Caco-2 (cell line): ENCODE measurements at regions not wholly inside any gene's neighbourhood (a gene's known extent, or its start where the extent isn't known, plus 50 kb on each side); places are given as distances from the start of the nearest gene placed in this dataset.

Experiments used
- BruUV-seq: library from RNA; stranded (reverse); fragments of 400-500 nt; replicated peaks from 2 replicates; lab custom pipeline; 2021; lab: Mats Ljungman, UMichigan
- CTCF ChIA-PET: fragments of 300-600 bp; sonication (Branson Sonifier 250); formaldehyde crosslinking; loops from one replicate; lab custom pipeline; 2022; ENCODE audit warnings: antibody characterized with exemption; lab: Charles Lee
- POLR2A ChIA-PET: fragments of 300-600 bp; sonication (Branson Sonifier 250); formaldehyde crosslinking; loops from one replicate; lab custom pipeline; 2022; ENCODE audit warnings: antibody characterized with exemption; lab: Charles Lee
- DNase-seq, 2 experiments: peaks; one replicate each; pipeline versions ENCODE4 v3.0.0 to v3.0.0-alpha.2; 2020 to 2022
- H3K27me3 ChIP-seq: replicated peaks from 2 replicates; pipeline ENCODE4 v1.6.0; 2011; ENCODE audit warnings: low read length; ENCODE audit not compliant: control insufficient read depth, insufficient read depth
- H3K36me3 ChIP-seq: 2 replicates; pipeline ENCODE4 v1.5.1; 2011; ENCODE audit warnings: low read length; ENCODE audit not compliant: control insufficient read depth, insufficient read depth
- H3K4me1 ChIP-seq: fragments of 250-450 bp; sonication (Bioruptor Pico); 2 replicates; pipeline ENCODE4 v1.5.1; 2020; ENCODE audit warnings: mild to moderate bottlenecking
- H3K4me3 ChIP-seq: 2 replicates; pipeline ENCODE4 v1.5.1; 2011; ENCODE audit warnings: low read depth, mild to moderate bottlenecking, control low read depth, low read length
- H3K9me3 ChIP-seq: fragments of 250-450 bp; sonication (Bioruptor Pico); 2 replicates; pipeline ENCODE4 v1.5.1; 2020; ENCODE audit warnings: mild to moderate bottlenecking, moderate library complexity
- H3K27ac Mint-ChIP-seq: one replicate; pipeline ENCODE4 v1.8.0; 2022; ENCODE audit warnings: mixed read lengths; ENCODE audit not compliant: unreplicated experiment
- H3K27me3 Mint-ChIP-seq: one replicate; pipeline ENCODE4 v1.8.0; 2022; ENCODE audit warnings: mixed read lengths; ENCODE audit not compliant: insufficient read depth, unreplicated experiment
- H3K36me3 Mint-ChIP-seq: one replicate; pipeline ENCODE4 v1.8.0; 2022; ENCODE audit warnings: mild to moderate bottlenecking, mixed read lengths; ENCODE audit not compliant: insufficient read depth, unreplicated experiment
- H3K4me1 Mint-ChIP-seq: one replicate; pipeline ENCODE4 v1.8.0; 2022; ENCODE audit warnings: low read depth, mixed read lengths; ENCODE audit not compliant: unreplicated experiment
- H3K4me3 Mint-ChIP-seq: one replicate; pipeline ENCODE4 v1.8.0; 2022; ENCODE audit warnings: mild to moderate bottlenecking, moderate library complexity, mixed read lengths; ENCODE audit not compliant: unreplicated experiment
- H3K9me3 Mint-ChIP-seq: one replicate; pipeline ENCODE4 v1.8.0; 2022; ENCODE audit warnings: mixed read lengths; ENCODE audit not compliant: unreplicated experiment
- intact Hi-C: fragments of 100-400 bp; cut with micrococcal nuclease; formaldehyde crosslinking; loops from one replicate; pipeline ENCODE4 v1.10.0; 2022; ENCODE audit not compliant: unreplicated experiment
- TF ChIP-seq, protein P1 (sequence below), 2 experiments: fragments of 200-600 bp in 1 of 2; IDR thresholded peaks; 1 replicate in 1 of 2; 2 replicates in 1 of 2; pipeline versions ENCODE4 v1.5.1 to v1.8.0; 2011 to 2022; ENCODE audit warnings: antibody characterized with exemption in 1 of 2, control low read depth in 1 of 2, inconsistent platforms in 1 of 2, low read depth in 1 of 2, low read length in 1 of 2, mild to moderate bottlenecking in 1 of 2, moderate library complexity in 1 of 2; ENCODE audit not compliant: insufficient read depth in 1 of 2, severe bottlenecking in 1 of 2, unreplicated experiment in 1 of 2

DNA sequence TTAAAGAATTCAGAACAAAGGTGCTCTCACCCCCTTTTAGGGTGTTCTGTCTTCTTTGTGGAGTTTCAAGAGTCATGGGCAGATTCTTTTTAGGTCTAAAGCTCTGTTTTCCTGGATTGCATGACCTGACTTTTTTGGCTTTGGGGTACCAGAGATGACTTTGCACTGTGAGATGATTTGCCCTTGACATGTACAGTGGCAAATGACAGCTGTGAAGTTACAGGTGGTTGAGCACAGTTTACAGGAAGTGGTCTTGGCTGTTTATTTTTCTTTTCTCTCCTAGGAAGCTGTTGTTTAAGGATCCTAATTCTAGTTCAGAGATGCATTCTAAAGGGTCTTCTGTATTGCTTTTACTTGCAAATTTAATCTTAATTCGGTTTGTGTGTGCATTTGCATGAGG is 83.8 kb upstream of the METAP2 start:
- Mint-ChIP-seq H3K27me3 (no peaks in the 10 kb centered on the region), H3K4me1 (peaks cover 8% of the 10 kb centered on the region), H3K36me3 (no peaks in the 10 kb centered on the region), H3K27ac (no peak overlapping the region), H3K4me3 (no peak overlapping the region), H3K9me3 (peaks cover 19% of the 10 kb centered on the region)
- BruUV-seq = no TSS peak
- DNase-seq = no peak
- Histone ChIP-seq H3K9me3 (peaks cover 24% of the 10 kb centered on the region), H3K4me3 (no peak overlapping the region), H3K4me1 (peaks cover 7% of the 10 kb centered on the region; the same call in 1 of the 2 replicates), H3K27me3 (no peaks in the 10 kb centered on the region), H3K36me3 (no peaks in the 10 kb centered on the region)
- intact Hi-C loops = no loop called here
- ChIA-PET CTCF (no interaction called here), POLR2A (no interaction called here)
- TF ChIP-seq, protein P1, sequence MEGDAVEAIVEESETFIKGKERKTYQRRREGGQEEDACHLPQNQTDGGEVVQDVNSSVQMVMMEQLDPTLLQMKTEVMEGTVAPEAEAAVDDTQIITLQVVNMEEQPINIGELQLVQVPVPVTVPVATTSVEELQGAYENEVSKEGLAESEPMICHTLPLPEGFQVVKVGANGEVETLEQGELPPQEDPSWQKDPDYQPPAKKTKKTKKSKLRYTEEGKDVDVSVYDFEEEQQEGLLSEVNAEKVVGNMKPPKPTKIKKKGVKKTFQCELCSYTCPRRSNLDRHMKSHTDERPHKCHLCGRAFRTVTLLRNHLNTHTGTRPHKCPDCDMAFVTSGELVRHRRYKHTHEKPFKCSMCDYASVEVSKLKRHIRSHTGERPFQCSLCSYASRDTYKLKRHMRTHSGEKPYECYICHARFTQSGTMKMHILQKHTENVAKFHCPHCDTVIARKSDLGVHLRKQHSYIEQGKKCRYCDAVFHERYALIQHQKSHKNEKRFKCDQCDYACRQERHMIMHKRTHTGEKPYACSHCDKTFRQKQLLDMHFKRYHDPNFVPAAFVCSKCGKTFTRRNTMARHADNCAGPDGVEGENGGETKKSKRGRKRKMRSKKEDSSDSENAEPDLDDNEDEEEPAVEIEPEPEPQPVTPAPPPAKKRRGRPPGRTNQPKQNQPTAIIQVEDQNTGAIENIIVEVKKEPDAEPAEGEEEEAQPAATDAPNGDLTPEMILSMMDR (IDR thresholded peaks at IDR 0.05; ENCODE audit: insufficient read depth in 1 of 2, low read depth in 1 of 2, low read length in 1 of 2, severe bottlenecking in 1 of 2, unreplicated experiment in 1 of 2) = no peak

DNA sequence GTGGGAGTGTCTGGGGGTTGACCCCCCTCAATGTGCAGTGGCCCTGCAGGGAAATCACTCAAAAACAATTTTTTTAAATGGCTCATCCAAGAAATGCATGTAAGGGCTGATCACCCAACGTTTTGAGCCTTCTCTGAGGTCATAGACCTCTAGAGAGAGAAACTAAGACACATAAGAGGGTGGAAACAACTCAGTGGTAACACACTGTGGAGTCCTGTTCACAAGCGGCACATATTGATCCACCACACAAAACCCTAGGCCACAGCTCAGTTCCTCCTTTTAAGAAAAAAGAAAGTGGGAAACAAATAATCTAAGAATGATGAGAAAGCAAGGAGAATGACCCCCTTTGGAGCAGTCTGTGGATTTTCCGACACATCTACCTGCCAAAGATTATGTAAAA is 83.0 kb upstream of the METAP2 start:
- Mint-ChIP-seq H3K4me1 (peaks cover 8% of the 10 kb centered on the region), H3K27ac (no peak overlapping the region), H3K36me3 (no peaks in the 10 kb centered on the region), H3K9me3 (peaks cover 25% of the 10 kb centered on the region), H3K4me3 (no peak overlapping the region), H3K27me3 (no peaks in the 10 kb centered on the region)
- BruUV-seq = no TSS peak
- DNase-seq = no peak
- H3K9me3 ChIP-seq = peaks cover 24% of the 10 kb centered on the region
- intact Hi-C loops = no loop called here
- H3K4me3 ChIP-seq = no peak overlapping the region
- peaks cover 7% of the 10 kb centered on the region; the same call in 1 of the 2 replicates for H3K4me1 ChIP-seq
- no peaks in the 10 kb centered on the region for H3K27me3 ChIP-seq
- H3K36me3 ChIP-seq = no peaks in the 10 kb centered on the region
- ChIA-PET POLR2A (no interaction called here), CTCF (no interaction called here)
- TF ChIP-seq, protein P1 (IDR thresholded peaks at IDR 0.05; ENCODE audit: insufficient read depth in 1 of 2, low read depth in 1 of 2, low read length in 1 of 2, severe bottlenecking in 1 of 2, unreplicated experiment in 1 of 2) = no peak

DNA sequence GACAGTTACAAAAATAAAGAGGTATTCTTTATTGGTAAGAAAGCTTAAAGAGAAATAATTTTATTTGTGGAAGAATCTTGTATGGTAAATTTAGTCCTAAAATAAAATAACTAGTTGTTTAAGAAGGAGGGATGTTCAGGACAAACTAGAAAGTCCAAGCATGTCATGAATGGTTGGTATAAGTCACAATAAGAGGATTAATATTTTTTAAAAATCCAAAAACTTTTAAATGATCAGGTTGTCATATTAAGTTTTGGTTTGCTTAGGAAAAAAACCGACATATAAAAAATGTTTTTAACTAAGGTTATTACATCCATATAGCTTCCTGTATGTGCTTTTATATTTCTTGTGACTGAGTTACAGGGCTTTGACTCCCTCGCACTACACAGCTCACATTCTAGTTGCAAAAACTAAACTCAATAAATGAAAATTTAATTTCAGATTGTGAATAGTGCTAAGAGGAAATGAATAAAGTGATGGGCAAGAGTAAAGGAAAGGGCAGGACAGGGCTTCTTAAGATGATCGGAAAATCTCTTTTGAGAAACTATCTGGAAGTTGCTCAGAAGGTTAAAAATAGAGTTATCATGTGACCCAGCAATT is 80.7 kb upstream of the METAP2 start:
- Histone ChIP-seq H3K27me3 (no peaks in the 10 kb centered on the region), H3K36me3 (no peaks in the 10 kb centered on the region), H3K4me1 (0 out of 2 replicates have a peak, but pooled peaks cover 2% of the 10 kb centered on the region), H3K9me3 (peaks cover 24% of the 10 kb centered on the region), H3K4me3 (no peak overlapping the region)
- no peak overlapping the region for H3K27ac Mint-ChIP-seq
- BruUV-seq = no TSS peak
- POLR2A ChIA-PET = no interaction called here
- H3K27me3 Mint-ChIP-seq = no peaks in the 10 kb centered on the region
- CTCF ChIA-PET = no interaction called here
- no peak overlapping the region for H3K4me3 Mint-ChIP-seq
- H3K4me1 Mint-ChIP-seq = peaks cover 5% of the 10 kb centered on the region
- peaks cover 25% of the 10 kb centered on the region for H3K9me3 Mint-ChIP-seq
- DNase-seq = no peak
- TF ChIP-seq, protein P1 (IDR thresholded peaks at IDR 0.05; ENCODE audit: insufficient read depth in 1 of 2, low read depth in 1 of 2, low read length in 1 of 2, severe bottlenecking in 1 of 2, unreplicated experiment in 1 of 2) = no peak
- no peaks in the 10 kb centered on the region for H3K36me3 Mint-ChIP-seq
- intact Hi-C loops = no loop called here
